Neuron (in vitro differentiated cells): ENCODE measurements at regions not wholly inside any gene's neighbourhood (a gene's known extent, or its start where the extent isn't known, plus 50 kb on each side); places are given as distances from the start of the nearest gene placed in this dataset.
A peak's percentile ranks its signal among the peaks of the same experiment; 100 is the strongest.

ENCODE experiments used
- H2AFZ ChIP-seq: one replicate; pipeline ENCODE4 v1.6.1; 2013; ENCODE audit warnings: low read depth, mild to moderate bottlenecking, inconsistent platforms, low read length, moderate library complexity
- H3K27me3 ChIP-seq: one replicate; pipeline ENCODE4 v1.6.1; 2013; ENCODE audit warnings: low read length; ENCODE audit not compliant: insufficient read depth
- H3K36me3 ChIP-seq: one replicate; pipeline ENCODE4 v1.6.1; 2013; ENCODE audit warnings: low read length; ENCODE audit not compliant: insufficient read depth
- H3K4me1 ChIP-seq: one replicate; pipeline ENCODE4 v1.6.1; 2013; ENCODE audit warnings: low read length; ENCODE audit not compliant: insufficient read depth
- H3K4me3 ChIP-seq: 2 replicates; pipeline ENCODE4 v1.5.1; 2013; ENCODE audit warnings: mild to moderate bottlenecking, low read length, moderate library complexity
- H3K9me3 ChIP-seq: one replicate; pipeline ENCODE4 v1.6.1; 2013; ENCODE audit warnings: low read length

- H3K4me1 ChIP-seq: peaks cover 14% of the 10 kb centered on the region
- peak overlapping the region; percentile 59 for H2AFZ ChIP-seq
These were observed 903.3 kb upstream of the MIR17HG start for GRCh38 chr13:90444232-90444631.

GRCh38 chr13:90445179-90445578, 902.3 kb upstream of the MIR17HG start:
- H3K27me3 ChIP-seq: no peaks in the 10 kb centered on the region
- H3K36me3 ChIP-seq: no peaks in the 10 kb centered on the region
- H2AFZ ChIP-seq: peak overlapping the region; percentile 59
- no peak overlapping the region for H3K4me3 ChIP-seq
- H3K4me1 ChIP-seq: peaks cover 14% of the 10 kb centered on the region
- no peaks in the 10 kb centered on the region for H3K9me3 ChIP-seq

More at GRCh38 chr13:90444232-90444631, 903.3 kb upstream of the MIR17HG start:
- Histone ChIP-seq H3K9me3 (no peaks in the 10 kb centered on the region), H3K36me3 (no peaks in the 10 kb centered on the region), H3K4me3 (no peak overlapping the region), H3K27me3 (no peaks in the 10 kb centered on the region)

DNA sequence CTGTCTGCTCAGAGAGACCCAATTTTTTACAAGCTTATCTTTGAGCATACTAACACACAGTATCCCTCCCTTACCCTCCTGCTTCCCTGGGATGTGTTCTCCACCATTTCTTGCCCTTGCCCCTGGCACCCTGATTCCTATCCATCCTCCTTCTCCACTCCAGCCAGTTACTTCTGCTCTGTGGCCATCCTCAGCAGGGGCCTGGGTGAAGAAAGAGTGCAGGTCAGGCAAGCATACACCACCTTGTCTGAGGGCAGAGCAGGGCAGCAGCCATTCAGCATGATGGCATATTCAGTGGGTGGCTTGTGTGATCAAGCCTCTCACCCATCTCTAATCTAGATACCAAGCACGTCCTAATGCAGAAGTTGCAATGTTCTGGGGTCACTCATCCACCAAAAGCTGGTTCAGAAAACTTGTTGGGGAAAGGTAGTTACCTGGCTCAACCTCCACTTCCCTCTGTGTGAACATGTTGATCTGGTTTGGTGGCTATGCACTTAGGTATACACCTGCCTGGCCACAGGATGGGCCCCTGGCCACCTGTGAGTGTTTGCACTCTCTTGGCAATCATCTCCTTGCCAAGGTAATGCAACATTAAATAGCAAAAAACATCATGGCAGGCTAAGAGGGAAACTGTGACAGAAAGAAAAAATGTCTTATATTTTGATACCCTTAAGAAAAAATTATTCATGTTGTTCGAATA, 900.3 kb upstream of the MIR17HG start:
- H3K9me3 ChIP-seq: no peaks in the 10 kb centered on the region

GRCh38 chr13:90447734-90448101, 899.8 kb upstream of the MIR17HG start:
- Histone ChIP-seq H3K4me1 (peaks cover 14% of the 10 kb centered on the region), H3K36me3 (no peaks in the 10 kb centered on the region), H3K27me3 (no peaks in the 10 kb centered on the region), H2AFZ (no peak overlapping the region), H3K4me3 (no peak overlapping the region), H3K9me3 (no peaks in the 10 kb centered on the region)

More for the DNA sequence above, 900.3 kb upstream of the MIR17HG start:
- H3K36me3 ChIP-seq: no peaks in the 10 kb centered on the region
- H2AFZ ChIP-seq: no peak overlapping the region
- peaks cover 14% of the 10 kb centered on the region for H3K4me1 ChIP-seq
- no peak overlapping the region for H3K4me3 ChIP-seq
- H3K27me3 ChIP-seq: no peaks in the 10 kb centered on the region

DNA sequence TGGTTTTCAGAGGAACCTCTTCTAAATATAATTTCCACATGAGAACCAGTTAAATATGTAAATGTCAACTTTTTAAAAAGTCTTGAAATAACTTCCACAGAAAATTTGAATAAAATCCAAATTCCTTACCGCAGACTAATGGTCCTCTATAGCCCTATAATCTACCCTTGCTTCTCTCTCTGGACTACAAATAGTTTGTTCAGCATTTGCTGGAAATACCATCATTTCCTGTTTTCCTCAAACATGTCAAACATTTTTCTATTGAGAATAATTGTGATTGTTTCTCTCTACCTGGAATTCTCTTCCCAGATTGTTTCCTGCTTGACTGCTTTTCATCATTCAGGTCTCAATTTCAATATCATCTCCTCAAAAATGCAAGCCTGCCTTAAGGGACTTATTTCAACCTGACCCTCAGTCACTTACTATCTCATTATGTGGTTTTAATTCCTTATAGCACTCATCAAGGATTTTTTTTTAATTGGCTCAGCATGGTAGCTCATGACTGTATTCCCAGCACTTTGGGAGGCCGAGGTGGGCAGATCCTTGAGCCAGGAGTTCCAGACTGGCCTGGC, 898.9 kb upstream of the MIR17HG start:
- Histone ChIP-seq H3K27me3 (no peaks in the 10 kb centered on the region), H3K4me3 (no peak overlapping the region), H3K4me1 (peaks cover 14% of the 10 kb centered on the region), H2AFZ (no peak overlapping the region), H3K9me3 (no peaks in the 10 kb centered on the region), H3K36me3 (no peaks in the 10 kb centered on the region)

DNA sequence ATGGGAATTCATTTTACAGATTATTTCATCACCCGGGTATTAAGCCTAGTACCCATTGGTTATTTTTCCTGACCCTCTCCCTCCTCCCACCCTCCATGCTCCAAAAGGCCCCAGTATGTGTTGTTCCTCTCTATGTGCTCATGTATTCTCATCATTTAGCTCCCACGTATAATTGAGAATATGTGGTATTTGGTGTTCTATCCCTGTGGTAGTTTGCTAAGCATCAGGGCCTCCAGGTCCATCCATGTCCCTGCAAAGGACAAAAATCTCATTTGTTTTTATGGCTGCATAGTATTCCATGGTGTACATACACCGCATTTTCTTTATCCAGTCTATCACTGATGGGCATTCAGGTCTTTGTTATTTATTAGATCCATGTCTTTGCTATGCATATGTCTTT, 894.1 kb upstream of the MIR17HG start:
- no peaks in the 10 kb centered on the region for H3K9me3 ChIP-seq
- H2AFZ ChIP-seq: no peak overlapping the region
- no peaks in the 10 kb centered on the region for H3K27me3 ChIP-seq
- no peak overlapping the region for H3K4me3 ChIP-seq
- H3K4me1 ChIP-seq: peaks cover 5% of the 10 kb centered on the region
- no peaks in the 10 kb centered on the region for H3K36me3 ChIP-seq

- no peak overlapping the region for H2AFZ ChIP-seq
- no peaks in the 10 kb centered on the region for H3K9me3 ChIP-seq
- H3K4me3 ChIP-seq: no peak overlapping the region
- H3K4me1 ChIP-seq: peaks cover 5% of the 10 kb centered on the region
- H3K27me3 ChIP-seq: no peaks in the 10 kb centered on the region
- H3K36me3 ChIP-seq: no peaks in the 10 kb centered on the region
These were observed 893.4 kb upstream of the MIR17HG start for GRCh38 chr13:90454002-90454636.

GRCh38 chr13:90455067-90455466, 892.4 kb upstream of the MIR17HG start:
- Histone ChIP-seq H2AFZ (no peak overlapping the region), H3K27me3 (no peaks in the 10 kb centered on the region), H3K9me3 (no peaks in the 10 kb centered on the region)

GRCh38 chr13:90455823-90456222, 891.7 kb upstream of the MIR17HG start:
- H3K36me3 ChIP-seq: no peaks in the 10 kb centered on the region
- H2AFZ ChIP-seq: no peak overlapping the region
- H3K4me3 ChIP-seq: no peak overlapping the region
- H3K27me3 ChIP-seq: no peaks in the 10 kb centered on the region
- no peaks in the 10 kb centered on the region for H3K9me3 ChIP-seq
- peaks cover 5% of the 10 kb centered on the region for H3K4me1 ChIP-seq

More at GRCh38 chr13:90455067-90455466, 892.4 kb upstream of the MIR17HG start:
- Histone ChIP-seq H3K4me1 (peaks cover 5% of the 10 kb centered on the region), H3K36me3 (no peaks in the 10 kb centered on the region), H3K4me3 (no peak overlapping the region)

DNA sequence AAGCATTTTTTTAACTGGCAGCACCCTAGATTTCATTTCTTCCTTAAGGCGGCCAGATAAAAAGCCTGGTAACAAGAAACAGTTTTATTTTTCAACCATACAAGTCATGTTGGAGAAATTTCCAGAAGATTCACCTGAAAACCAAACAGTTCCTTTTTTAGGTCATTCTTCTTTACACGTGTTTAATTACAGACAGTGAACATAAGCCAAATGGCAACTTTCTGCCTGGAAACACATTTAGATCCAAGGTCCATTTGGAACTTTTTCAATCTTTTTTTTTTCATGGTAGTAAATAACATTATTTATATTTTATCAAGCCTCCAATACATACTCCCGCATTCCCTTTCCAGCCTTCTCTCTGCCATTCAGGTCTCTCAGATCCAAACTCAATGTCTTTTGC, 886.1 kb upstream of the MIR17HG start:
- Histone ChIP-seq H3K4me1 (no peaks in the 10 kb centered on the region), H3K4me3 (no peak overlapping the region), H3K27me3 (no peaks in the 10 kb centered on the region), H3K36me3 (no peaks in the 10 kb centered on the region), H3K9me3 (no peaks in the 10 kb centered on the region), H2AFZ (no peak overlapping the region)

- no peaks in the 10 kb centered on the region for H3K27me3 ChIP-seq
- H3K4me1 ChIP-seq: no peaks in the 10 kb centered on the region
These were observed 870.3 kb upstream of the MIR17HG start for GRCh38 chr13:90477216-90477615.

GRCh38 chr13:90483906-90484305, 863.6 kb upstream of the MIR17HG start:
- no peak overlapping the region for H2AFZ ChIP-seq
- H3K9me3 ChIP-seq: no peaks in the 10 kb centered on the region
- H3K4me3 ChIP-seq: no peak overlapping the region
- no peaks in the 10 kb centered on the region for H3K27me3 ChIP-seq
- no peaks in the 10 kb centered on the region for H3K36me3 ChIP-seq
- no peaks in the 10 kb centered on the region for H3K4me1 ChIP-seq

More at GRCh38 chr13:90477216-90477615, 870.3 kb upstream of the MIR17HG start:
- Histone ChIP-seq H3K4me3 (no peak overlapping the region), H2AFZ (no peak overlapping the region), H3K9me3 (no peaks in the 10 kb centered on the region), H3K36me3 (no peaks in the 10 kb centered on the region)

- Histone ChIP-seq H3K4me3 (no peak overlapping the region), H3K4me1 (no peaks in the 10 kb centered on the region), H2AFZ (peak overlapping the region; percentile 61), H3K27me3 (no peaks in the 10 kb centered on the region), H3K9me3 (no peaks in the 10 kb centered on the region), H3K36me3 (no peaks in the 10 kb centered on the region)
These were observed 862.1 kb upstream of the MIR17HG start for GRCh38 chr13:90485436-90485835.
